Epithelial cell of proximal tubule (primary cell): ENCODE measurements at regions not wholly inside any gene's neighbourhood (a gene's known extent, or its start where the extent isn't known, plus 50 kb on each side); places are given as distances from the start of the nearest gene placed in this dataset.

ENCODE experiments used
- DNase-seq: peaks from one replicate; pipeline ENCODE4 v3.0.0-alpha.2; 2011; ENCODE audit warnings: low read depth
- H3K4me3 ChIP-seq: 2 replicates; pipeline ENCODE4 v1.5.1; 2011; ENCODE audit warnings: low read depth, mild to moderate bottlenecking, low read length
- TF ChIP-seq, protein P1 (sequence below): conservative IDR thresholded peaks from 2 replicates; pipeline ENCODE4 v1.5.1; 2012; ENCODE audit warnings: low read depth, mild to moderate bottlenecking, low read length

- TF ChIP-seq, protein P1, sequence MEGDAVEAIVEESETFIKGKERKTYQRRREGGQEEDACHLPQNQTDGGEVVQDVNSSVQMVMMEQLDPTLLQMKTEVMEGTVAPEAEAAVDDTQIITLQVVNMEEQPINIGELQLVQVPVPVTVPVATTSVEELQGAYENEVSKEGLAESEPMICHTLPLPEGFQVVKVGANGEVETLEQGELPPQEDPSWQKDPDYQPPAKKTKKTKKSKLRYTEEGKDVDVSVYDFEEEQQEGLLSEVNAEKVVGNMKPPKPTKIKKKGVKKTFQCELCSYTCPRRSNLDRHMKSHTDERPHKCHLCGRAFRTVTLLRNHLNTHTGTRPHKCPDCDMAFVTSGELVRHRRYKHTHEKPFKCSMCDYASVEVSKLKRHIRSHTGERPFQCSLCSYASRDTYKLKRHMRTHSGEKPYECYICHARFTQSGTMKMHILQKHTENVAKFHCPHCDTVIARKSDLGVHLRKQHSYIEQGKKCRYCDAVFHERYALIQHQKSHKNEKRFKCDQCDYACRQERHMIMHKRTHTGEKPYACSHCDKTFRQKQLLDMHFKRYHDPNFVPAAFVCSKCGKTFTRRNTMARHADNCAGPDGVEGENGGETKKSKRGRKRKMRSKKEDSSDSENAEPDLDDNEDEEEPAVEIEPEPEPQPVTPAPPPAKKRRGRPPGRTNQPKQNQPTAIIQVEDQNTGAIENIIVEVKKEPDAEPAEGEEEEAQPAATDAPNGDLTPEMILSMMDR = no peak
- DNase-seq = no peak
- H3K4me3 ChIP-seq = no peak overlapping the region
Measured at GRCh38 chr2:198852248-198852647, 605.5 kb downstream of the SATB2 start.

DNA sequence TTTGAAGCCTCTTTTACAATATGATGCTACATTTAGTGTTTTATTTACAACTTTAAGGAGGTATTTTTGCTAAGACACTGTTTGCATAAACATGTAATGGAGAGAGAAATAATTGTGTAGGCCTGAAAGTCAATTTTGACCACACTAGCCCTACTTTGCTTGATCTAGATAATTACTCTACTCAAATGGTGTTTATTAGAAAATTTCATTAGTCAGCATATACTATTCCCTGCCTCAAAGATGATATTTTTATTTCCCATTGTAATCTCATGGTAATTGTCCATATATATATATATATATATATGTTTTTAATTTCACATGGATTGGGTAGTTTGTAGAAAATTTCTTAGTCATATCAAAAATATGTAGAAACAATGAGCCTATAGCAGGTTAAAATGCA is 632.2 kb downstream of the SATB2 start:
- DNase-seq = no peak
- TF ChIP-seq, protein P1 = no peak
- H3K4me3 ChIP-seq = no peak overlapping the region

DNA sequence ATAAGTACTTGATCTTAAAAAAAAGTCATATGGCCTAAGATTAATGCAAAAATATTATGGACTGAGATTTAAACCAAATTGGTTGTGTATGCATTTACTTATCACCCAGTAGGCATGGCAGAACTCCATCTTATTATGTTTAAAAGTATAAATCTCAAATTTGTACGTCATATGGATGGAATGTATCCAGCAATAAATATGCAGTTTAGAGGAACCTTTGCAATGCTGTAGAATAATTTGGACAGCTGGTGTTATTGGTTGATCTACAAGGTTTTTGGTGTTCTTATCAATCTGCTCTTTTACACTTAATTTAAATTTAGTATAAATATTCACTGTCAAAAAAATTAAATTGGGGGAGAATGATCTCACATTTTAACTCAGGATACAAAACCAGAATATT is 640.2 kb downstream of the SATB2 start:
- DNase-seq = no peak
- TF ChIP-seq, protein P1 = no peak
- no peak overlapping the region for H3K4me3 ChIP-seq

DNA sequence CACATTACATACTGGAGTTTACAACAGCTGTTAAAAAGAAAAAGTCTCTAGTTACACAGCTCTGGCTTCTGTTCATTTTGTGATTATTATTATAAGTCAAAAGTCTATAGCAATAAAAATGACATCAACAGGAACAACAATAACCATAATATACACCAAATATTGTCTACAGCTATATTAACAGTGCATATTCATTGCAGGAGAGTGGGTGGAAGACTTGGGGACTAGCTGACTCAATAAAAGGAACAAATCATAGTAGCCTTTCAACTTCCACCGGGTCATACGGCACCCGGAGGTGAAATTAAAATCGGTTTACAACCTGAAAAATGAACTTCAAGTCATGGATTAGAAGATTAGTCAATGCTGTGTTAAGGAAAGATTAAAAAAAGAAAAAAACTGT is 642.1 kb downstream of the SATB2 start:
- TF ChIP-seq, protein P1 = no peak
- no peak overlapping the region for H3K4me3 ChIP-seq
- no peak for DNase-seq

DNA sequence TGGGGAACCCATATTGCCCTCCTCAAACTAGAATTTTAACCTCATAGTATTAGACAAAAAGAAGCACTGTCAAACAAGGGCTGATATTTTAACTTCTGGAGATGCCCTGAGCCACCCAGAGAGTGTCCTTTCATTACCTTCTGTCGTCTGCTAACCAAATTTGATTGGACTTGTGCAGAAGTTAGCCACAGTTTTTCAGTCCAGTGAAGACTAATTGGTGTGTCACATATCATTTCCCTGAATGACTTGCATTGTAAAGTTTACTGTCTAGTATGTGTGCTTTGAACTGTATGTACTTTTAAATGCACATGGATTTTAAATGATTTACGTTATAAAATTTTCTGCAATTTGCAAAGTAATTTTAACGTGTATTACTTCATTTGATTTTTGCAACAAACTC is 646.5 kb downstream of the SATB2 start:
- DNase-seq = no peak
- H3K4me3 ChIP-seq = no peak overlapping the region
- TF ChIP-seq, protein P1 = no peak

DNA sequence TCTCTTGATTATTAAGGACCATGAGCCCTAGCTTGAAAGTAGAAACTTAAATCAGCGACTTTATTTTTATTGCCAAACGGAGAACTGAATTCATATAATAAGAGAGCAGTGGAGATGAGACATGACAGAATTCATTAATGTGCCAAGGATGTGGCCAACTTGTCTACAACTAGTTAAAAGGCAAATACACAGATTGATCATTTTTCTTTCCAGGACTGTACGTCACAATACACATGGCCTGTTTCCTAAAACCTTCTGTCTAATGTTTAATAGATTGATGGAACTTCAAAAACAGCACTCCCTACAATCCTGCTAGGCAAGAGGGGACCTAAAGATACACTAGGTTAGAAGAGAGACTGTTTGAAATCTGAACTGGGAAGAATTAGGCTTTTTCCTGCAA is 647.8 kb downstream of the SATB2 start:
- H3K4me3 ChIP-seq = no peak overlapping the region
- TF ChIP-seq, protein P1 = no peak
- DNase-seq = no peak

DNA sequence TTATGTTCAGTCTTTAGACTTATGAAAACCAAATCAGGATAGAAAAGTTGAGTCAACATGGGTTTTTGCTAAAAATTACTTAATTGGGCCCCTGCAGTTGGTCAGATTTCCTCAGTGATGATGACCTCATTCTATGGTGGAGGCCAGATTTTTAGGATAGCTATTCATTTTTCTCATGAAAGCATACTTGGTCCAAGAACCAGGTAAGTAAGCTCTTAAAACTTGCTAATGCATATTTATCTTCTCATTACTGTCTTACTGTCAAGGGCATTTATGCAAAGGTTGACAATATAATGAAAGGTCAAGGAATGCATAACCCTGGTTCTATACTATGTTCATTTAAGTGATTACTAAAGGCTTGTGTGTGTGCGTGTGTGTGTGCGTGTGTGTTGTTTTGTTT is 650.6 kb downstream of the SATB2 start:
- H3K4me3 ChIP-seq = no peak overlapping the region
- no peak for DNase-seq
- TF ChIP-seq, protein P1 = no peak
